ENCODE measurements at regions not wholly inside any gene's neighbourhood (a gene's known extent, or its start where the extent isn't known, plus 50 kb on each side); places are given as distances from the start of the nearest gene placed in this dataset.
A peak's percentile ranks its signal among the peaks of the same experiment; 100 is the strongest.

DNA sequence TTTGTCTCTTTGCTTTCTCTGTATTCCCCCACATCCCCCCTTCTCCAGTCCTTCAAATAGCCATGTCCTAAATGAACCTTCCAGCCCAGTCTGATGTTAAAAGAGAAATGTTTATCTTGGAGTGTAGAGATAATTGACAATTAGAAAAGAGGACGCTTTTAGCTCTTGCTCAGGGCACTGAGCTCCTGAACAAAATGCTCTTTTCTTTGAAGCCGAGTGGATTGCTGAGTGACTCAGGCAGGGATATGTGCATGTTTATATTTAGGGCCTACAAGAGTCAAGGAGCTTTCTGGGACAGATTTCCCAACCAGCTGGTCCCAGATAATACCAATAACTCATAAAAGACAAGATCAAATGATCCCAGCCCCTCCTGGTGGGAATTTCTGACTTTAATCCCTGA lies 88.0 kb upstream of the SETBP1 start:
- H3K27me3 ChIP-seq (ENCODE audit: control insufficient read depth, insufficient read depth, low read length), result no peaks in the 10 kb centered on the region
- TF ChIP-seq, protein P1, sequence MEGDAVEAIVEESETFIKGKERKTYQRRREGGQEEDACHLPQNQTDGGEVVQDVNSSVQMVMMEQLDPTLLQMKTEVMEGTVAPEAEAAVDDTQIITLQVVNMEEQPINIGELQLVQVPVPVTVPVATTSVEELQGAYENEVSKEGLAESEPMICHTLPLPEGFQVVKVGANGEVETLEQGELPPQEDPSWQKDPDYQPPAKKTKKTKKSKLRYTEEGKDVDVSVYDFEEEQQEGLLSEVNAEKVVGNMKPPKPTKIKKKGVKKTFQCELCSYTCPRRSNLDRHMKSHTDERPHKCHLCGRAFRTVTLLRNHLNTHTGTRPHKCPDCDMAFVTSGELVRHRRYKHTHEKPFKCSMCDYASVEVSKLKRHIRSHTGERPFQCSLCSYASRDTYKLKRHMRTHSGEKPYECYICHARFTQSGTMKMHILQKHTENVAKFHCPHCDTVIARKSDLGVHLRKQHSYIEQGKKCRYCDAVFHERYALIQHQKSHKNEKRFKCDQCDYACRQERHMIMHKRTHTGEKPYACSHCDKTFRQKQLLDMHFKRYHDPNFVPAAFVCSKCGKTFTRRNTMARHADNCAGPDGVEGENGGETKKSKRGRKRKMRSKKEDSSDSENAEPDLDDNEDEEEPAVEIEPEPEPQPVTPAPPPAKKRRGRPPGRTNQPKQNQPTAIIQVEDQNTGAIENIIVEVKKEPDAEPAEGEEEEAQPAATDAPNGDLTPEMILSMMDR (conservative IDR thresholded peaks at IDR 0.05 in 1 of 2, IDR thresholded peaks at IDR 0.05 in 1 of 2; ENCODE audit: low read depth in 1 of 2, low read length in 2 of 2), result no peak
- no peak for TF ChIP-seq EZH2 (IDR thresholded peaks at IDR 0.05; ENCODE audit: low read length, missing control alignments)
- peak; percentile 79 to 81 for DNase-seq (ENCODE audit: low read depth in 2 of 2)
- no peak overlapping the region for H2AFZ ChIP-seq (ENCODE audit: low read length)
- no peaks in the 10 kb centered on the region for H4K20me1 ChIP-seq (ENCODE audit: control insufficient read depth, extremely low read depth, insufficient read depth, low read length)
- H3K36me3 ChIP-seq (ENCODE audit: control insufficient read depth, insufficient read depth, low read length), result no peaks in the 10 kb centered on the region
- H3K27ac ChIP-seq (ENCODE audit: insufficient read depth, low read length), result no peak overlapping the region
- no peak overlapping the region for H3K4me3 ChIP-seq (replicated peaks in 1 of 4; ENCODE audit: control extremely low read depth in 1 of 4, insufficient read depth in 1 of 4, low read depth in 3 of 4, low read length in 4 of 4)
- no peak overlapping the region for H3K9ac ChIP-seq (ENCODE audit: insufficient read depth, low read length)
- H3K4me1 ChIP-seq (ENCODE audit: control insufficient read depth, extremely low read depth, insufficient read depth, low read length), result peaks cover 13% of the 10 kb centered on the region
- no peaks in the 10 kb centered on the region for H3K79me2 ChIP-seq (ENCODE audit: control insufficient read depth, insufficient read depth, low read length)
- H3K9me3 ChIP-seq (ENCODE audit: control insufficient read depth, insufficient read depth, low read depth, low read length), result no peaks in the 10 kb centered on the region
- H3K4me2 ChIP-seq (ENCODE audit: extremely low read depth, insufficient read depth, low read length), result no peak overlapping the region

DNA sequence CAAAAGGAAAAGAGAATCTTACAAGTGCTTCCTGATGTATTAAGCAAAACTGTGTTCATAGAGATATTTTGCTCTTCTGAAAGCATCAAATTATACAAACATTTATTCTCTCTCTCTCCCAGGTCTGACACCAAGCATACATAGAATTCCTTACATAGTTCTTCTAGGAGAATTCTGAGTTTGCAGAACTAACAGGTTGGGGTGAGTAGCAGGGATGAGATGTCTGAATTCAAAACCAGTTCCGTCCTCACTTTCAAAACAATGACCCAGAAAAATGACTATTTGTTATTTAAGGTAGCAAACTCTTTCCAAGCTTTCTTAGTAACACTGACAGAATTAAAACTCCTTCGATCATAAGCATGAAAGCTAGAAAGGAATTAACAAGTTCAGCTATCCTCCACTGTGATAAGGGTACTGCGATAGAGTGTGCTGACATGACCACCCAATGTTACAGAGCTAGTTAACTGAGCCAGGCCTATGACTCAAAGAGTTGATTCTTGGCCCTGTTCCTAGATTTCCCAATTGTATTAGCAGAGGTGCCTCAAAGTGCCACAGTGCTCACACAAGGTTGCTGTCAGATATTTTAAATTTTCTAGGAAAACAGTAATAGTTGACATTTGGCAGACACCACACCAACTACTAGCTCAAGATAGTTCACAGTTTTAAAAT lies 85.8 kb upstream of the SETBP1 start:
- H3K4me3 ChIP-seq (replicated peaks in 1 of 4; ENCODE audit: control extremely low read depth in 1 of 4, insufficient read depth in 1 of 4, low read depth in 3 of 4, low read length in 4 of 4), result no peak overlapping the region
- no peak overlapping the region for H3K27ac ChIP-seq (ENCODE audit: insufficient read depth, low read length)
- peaks cover 12% of the 10 kb centered on the region for H3K4me1 ChIP-seq (ENCODE audit: control insufficient read depth, extremely low read depth, insufficient read depth, low read length)
- DNase-seq (ENCODE audit: low read depth in 2 of 2), result peak; percentile 84 to 86
- peak overlapping the region; percentile 54 for H3K4me2 ChIP-seq (ENCODE audit: extremely low read depth, insufficient read depth, low read length)
- H3K36me3 ChIP-seq (ENCODE audit: control insufficient read depth, insufficient read depth, low read length), result no peaks in the 10 kb centered on the region
- no peak overlapping the region for H2AFZ ChIP-seq (ENCODE audit: low read length)
- no peaks in the 10 kb centered on the region for H3K9me3 ChIP-seq (ENCODE audit: control insufficient read depth, insufficient read depth, low read depth, low read length)
- no peak overlapping the region for H3K9ac ChIP-seq (ENCODE audit: insufficient read depth, low read length)
- no peaks in the 10 kb centered on the region for H3K27me3 ChIP-seq (ENCODE audit: control insufficient read depth, insufficient read depth, low read length)
- H3K79me2 ChIP-seq (ENCODE audit: control insufficient read depth, insufficient read depth, low read length), result no peaks in the 10 kb centered on the region
- H4K20me1 ChIP-seq (ENCODE audit: control insufficient read depth, extremely low read depth, insufficient read depth, low read length), result no peaks in the 10 kb centered on the region
- TF ChIP-seq EZH2 (IDR thresholded peaks at IDR 0.05; ENCODE audit: low read length, missing control alignments), result no peak

DNA sequence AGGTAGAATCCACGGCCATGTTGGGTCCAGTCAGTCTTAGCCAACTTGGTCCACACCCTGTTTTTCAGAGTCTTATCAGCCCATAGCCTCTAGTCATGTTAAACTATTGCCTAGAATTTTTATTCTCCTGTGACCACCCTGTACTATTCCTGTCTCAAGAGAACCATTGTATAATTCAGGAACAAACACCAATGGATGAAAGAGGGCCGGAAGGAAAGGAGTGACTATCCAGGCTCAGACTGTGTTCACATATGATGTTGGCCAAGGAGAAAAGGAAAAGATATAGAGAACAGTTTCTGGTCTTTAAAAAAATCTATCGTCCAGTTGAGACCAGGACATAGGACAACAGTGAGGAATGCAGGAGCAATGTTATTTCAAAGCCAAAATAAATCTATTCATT lies 82.9 kb upstream of the SETBP1 start:
- H4K20me1 ChIP-seq (ENCODE audit: control insufficient read depth, extremely low read depth, insufficient read depth, low read length), result no peaks in the 10 kb centered on the region
- H2AFZ ChIP-seq (ENCODE audit: low read length), result no peak overlapping the region
- H3K27me3 ChIP-seq (ENCODE audit: control insufficient read depth, insufficient read depth, low read length), result no peaks in the 10 kb centered on the region
- H3K9ac ChIP-seq (ENCODE audit: insufficient read depth, low read length), result no peak overlapping the region
- no peak overlapping the region for H3K4me2 ChIP-seq (ENCODE audit: extremely low read depth, insufficient read depth, low read length)
- H3K9me3 ChIP-seq (ENCODE audit: control insufficient read depth, insufficient read depth, low read depth, low read length), result no peaks in the 10 kb centered on the region
- no peaks in the 10 kb centered on the region for H3K79me2 ChIP-seq (ENCODE audit: control insufficient read depth, insufficient read depth, low read length)
- no peak overlapping the region for H3K4me3 ChIP-seq (replicated peaks in 1 of 4; ENCODE audit: control extremely low read depth in 1 of 4, insufficient read depth in 1 of 4, low read depth in 3 of 4, low read length in 4 of 4)
- no peaks in the 10 kb centered on the region for H3K36me3 ChIP-seq (ENCODE audit: control insufficient read depth, insufficient read depth, low read length)
- H3K4me1 ChIP-seq (ENCODE audit: control insufficient read depth, extremely low read depth, insufficient read depth, low read length), result peaks cover 12% of the 10 kb centered on the region
- TF ChIP-seq EZH2 (IDR thresholded peaks at IDR 0.05; ENCODE audit: low read length, missing control alignments), result no peak
- TF ChIP-seq, protein P1 (conservative IDR thresholded peaks at IDR 0.05 in 1 of 2, IDR thresholded peaks at IDR 0.05 in 1 of 2; ENCODE audit: low read depth in 1 of 2, low read length in 2 of 2), result no peak
- DNase-seq (ENCODE audit: low read depth in 2 of 2), result no peak
- H3K27ac ChIP-seq (ENCODE audit: insufficient read depth, low read length), result no peak overlapping the region
